Limb (tissue), 2 donors: ENCODE measurements at regions not wholly inside any gene's neighbourhood (a gene's known extent, or its start where the extent isn't known, plus 50 kb on each side); places are given as distances from the start of the nearest gene placed in this dataset.
"Not testable (repeated sequence)": the region's sequence is repeated elsewhere in the genome, so short reads cannot be mapped to it uniquely, and the experiment has no call there.

Experiments
- DNase-seq, 2 donors: peaks; one replicate each; pipeline ENCODE4 v3.0.0-alpha.2; 2016; ENCODE audit errors: extremely low spot score in 2 of 2

DNA sequence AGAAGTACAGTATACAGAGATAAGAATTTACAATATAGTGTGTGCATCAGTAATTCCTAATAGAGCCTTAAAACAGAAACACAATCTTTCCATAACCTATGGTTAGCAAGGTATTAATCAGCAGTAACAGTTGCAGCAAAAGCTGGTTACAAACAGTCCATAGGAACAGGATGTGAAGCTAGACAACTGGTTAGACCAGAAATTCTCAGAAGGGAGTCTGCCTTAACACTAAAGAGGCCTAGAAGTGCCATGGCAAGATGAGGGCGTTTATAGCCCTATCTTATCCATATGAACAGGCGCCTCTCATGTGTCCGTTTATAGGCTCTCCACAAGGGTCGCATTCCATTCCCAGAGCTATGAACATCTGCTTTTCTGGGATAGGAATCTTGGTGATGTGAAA, 450.1 kb downstream of the C12orf50 start:
- DNase-seq, result not testable (repeated sequence)

DNA sequence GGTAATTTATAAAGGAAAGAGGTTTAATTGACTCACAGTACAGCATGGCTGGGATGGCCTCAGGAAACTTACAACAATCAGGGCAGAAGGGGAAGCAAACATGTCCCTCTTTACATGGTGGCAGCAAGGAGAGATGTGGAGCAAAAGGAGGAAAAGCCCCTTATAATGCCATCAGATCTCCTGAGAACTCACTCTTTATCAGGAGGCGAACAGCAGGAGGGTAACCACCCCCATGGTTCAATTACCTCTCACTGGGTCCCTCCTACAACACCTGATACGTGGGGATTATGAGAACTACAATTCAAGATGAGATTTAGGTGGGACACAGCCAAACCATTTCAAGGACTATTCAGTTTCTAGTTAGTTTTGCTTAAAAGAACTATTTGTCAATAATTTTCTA, 453.3 kb downstream of the C12orf50 start:
- no peak for DNase-seq

- not testable (repeated sequence) for DNase-seq
Observed at GRCh38 chr12:87566918-87567317, 462.3 kb downstream of the C12orf50 start.

GRCh38 chr12:87556985-87557384, 472.2 kb downstream of the C12orf50 start:
- no peak for DNase-seq

GRCh38 chr12:87531213-87531612, 498.0 kb downstream of the C12orf50 start:
- not testable (repeated sequence) for DNase-seq

DNA sequence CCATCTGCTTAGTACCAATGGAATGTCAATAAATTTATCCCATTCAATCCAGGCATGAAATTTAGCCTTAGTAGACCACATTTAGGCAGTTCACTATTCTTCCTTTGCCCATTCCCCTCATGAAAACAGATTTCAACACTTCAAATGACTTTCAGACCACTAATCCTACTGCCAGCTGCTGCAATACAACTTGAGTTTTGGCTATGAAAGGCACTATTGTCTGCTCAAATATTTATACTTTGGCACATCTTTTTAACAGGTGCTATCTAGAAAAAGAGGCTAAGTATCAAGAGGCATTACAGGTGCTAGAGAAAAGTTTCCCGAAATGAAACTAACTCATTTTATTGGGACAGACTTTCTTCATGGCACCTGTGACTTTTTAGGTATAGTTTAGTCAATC, 499.8 kb downstream of the C12orf50 start:
- peak in 1 of 2 donors; percentile 53 for DNase-seq

- DNase-seq, result no peak
Observed at GRCh38 chr12:87520968-87521367, 508.2 kb downstream of the C12orf50 start.

GRCh38 chr12:87518481-87518880, 510.7 kb downstream of the C12orf50 start:
- DNase-seq, result no peak

DNA sequence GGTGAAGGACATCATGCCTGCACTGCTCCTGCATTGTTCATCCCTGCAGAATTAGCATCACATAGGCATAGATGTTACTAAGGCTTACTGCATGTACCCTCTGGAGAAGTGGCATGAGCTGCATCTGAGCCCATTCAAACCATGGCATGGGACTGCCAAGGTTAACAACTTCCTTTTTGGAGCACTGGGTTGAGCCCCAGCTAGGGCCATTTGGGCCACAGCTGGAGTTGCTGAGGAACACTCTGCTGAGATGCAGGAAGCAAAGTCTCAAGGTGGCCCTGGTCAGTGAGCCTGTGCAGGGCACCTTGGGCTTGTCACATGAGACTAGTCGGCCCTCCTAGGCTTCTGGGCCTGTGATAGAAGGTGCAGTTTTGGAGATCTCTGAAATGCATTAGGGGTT, 511.2 kb downstream of the C12orf50 start:
- no peak for DNase-seq

GRCh38 chr12:87513536-87514280, 515.5 kb downstream of the C12orf50 start:
- DNase-seq, result no peak

DNA sequence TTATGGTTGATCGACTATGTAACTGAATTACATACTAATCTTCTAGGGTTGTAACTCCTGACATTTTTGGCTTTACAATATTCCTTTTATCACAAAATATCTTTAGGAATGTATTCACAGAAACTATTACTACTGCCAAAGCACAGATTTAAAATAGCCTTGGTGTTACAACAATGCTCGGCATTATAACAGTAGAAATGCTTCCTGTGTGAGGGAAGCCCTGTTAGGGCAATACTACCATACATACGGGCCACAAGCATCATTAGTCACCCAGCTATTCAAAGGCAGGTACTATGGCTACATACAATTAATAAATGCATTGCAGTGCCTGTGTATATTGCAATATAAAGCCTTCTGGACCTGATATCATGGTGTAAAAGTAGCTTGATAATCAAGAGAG, 517.8 kb downstream of the C12orf50 start:
- DNase-seq, result no peak

DNA sequence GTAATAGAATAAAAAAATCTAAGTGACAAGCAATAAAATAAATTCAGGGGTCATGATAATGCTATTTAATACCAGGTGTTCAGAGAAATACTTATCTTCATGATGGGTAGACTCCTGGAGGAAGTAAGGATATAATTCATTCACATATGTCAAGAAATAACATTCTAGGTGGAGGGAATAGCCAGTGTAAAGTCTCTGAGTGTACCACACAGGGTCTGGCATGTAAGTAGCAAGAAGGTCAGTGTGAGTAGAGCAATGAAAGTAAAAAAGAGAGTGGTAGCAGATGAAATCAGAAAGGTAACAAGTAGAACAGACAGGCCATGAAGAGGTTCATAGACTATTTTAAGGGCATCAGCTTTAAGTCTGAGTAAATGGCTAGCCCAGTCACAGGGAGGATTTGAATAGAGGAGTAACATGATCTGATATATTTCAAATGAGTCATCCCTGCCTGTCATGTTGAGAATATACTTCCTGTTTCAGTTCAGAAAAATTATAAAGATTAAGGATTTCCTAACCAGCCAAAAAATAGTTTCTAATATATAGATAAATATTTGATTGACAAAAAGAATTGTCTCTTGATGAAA, 519.9 kb downstream of the C12orf50 start:
- no peak for DNase-seq

DNA sequence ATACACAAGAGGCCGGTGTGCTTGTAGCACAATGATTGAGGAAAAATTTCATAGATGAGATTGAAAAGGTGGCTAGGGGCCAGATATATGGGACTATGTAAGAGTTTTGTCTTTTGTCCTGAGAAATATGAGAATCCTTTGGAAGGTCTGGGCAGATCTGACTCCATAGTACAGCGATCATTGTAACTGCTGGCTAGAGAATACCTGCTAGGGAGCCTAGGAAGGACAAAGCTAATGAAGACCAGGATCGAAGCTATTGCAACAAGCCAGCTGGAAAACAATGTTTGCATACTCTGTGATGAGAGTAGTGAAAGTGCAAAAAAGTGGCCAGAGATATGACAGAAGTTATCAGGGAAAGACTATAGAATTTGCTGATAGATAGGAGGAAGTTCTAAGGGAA, 537.6 kb downstream of the C12orf50 start:
- no peak for DNase-seq

- DNase-seq, result no peak
Observed at GRCh38 chr12:87491089-87491488, 538.1 kb downstream of the C12orf50 start.

GRCh38 chr12:87469295-87469694, 559.9 kb downstream of the C12orf50 start:
- no peak for DNase-seq

- no peak for DNase-seq
Observed at GRCh38 chr12:87467936-87468335, 561.3 kb downstream of the C12orf50 start.

DNA sequence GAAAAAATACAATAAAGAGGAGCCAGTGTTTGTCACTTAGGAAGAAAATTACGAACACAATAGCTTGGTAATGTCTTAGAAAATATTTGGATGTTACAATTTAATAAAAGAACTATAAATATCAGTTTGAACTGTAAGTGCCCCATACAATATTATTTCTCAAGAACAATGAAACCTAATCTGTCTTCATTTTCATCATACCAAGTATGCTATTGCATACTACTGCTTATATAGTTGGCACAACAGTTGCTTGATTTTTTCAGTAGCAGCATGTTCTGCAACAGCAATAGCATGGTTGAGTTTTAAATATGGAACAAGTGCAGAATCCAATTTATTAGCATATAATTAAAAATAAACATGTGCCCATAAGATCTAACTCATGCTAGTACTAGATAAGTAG, 564.6 kb downstream of the C12orf50 start:
- no peak for DNase-seq

DNA sequence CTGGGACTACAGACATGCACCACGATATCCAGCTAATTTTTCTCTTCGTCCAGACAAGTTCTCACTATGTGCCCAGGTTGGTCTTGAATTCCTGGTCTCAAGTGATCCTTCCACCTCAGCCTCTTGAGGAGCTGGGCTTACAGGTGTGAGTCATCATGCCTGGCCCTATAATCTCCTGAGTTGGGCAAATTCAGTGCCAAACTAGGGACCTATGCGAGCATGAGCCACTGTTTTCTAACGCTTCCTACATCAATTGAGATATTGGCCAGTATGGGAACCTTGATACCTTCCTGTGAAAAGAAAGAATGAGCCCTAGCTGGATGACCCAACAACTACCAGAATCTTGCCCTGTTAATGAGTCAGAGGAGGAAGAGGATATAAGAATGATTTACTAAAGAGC, 585.2 kb downstream of the C12orf50 start:
- DNase-seq, result no peak

GRCh38 chr12:87441511-87441910, 587.7 kb downstream of the C12orf50 start:
- DNase-seq, result no peak

- DNase-seq, result no peak
Observed at GRCh38 chr12:87439990-87440827, 589.0 kb downstream of the C12orf50 start.

DNA sequence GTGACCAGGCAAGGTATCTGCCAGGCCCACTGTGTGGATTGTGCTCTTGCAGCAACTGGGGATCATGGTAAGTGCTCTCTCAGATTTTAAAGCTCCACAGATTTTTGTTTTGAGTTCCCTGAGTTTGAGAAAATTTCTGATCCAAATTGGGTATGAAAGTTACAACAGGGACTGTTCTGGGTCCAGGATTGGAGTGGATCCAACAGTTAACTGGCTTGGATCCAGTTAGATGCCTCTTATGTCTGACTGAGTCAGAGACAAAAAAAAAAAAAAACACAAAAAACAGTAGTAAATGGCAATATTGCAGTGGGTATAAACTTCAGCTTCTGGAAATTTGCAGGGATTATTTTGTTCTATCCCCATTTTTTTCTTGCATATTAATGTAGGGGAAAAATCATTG, 598.8 kb downstream of the C12orf50 start:
- no peak for DNase-seq

- no peak for DNase-seq
Observed at GRCh38 chr12:87428701-87429277, 600.4 kb downstream of the C12orf50 start.
